ENCODE measurements at regions not wholly inside any gene's neighbourhood (a gene's known extent, or its start where the extent isn't known, plus 50 kb on each side); places are given as distances from the start of the nearest gene placed in this dataset.

- WGBS, 3 donors = 81 to 83% (median 83%) methylated on average over 6 of the region's 6 CpGs
- no peak overlapping the region for H3K27ac ChIP-seq
- no peaks in the 10 kb centered on the region for H3K4me1 ChIP-seq (ENCODE audit: insufficient read depth)
- H3K4me3 ChIP-seq = no peak overlapping the region
- TF ChIP-seq EP300 (IDR thresholded peaks at IDR 0.05) = no peak
- no peak for TF ChIP-seq CTCF (IDR thresholded peaks at IDR 0.05)
- TF ChIP-seq POLR2A (IDR thresholded peaks at IDR 0.05) = no peak
- H3K9me3 ChIP-seq = no peaks in the 10 kb centered on the region
- H3K27me3 ChIP-seq = no peaks in the 10 kb centered on the region
- intact Hi-C loops (cut with DNase I) = no loop called here
- DNase-seq = no peak
- H3K36me3 ChIP-seq = no peaks in the 10 kb centered on the region
Measured at GRCh38 chr1:31497601-31498000, 78.7 kb upstream of the TINAGL1 start.

GRCh38 chr1:31498376-31499040 is 77.8 kb upstream of the TINAGL1 start:
- no peak for DNase-seq
- TF ChIP-seq EP300 (IDR thresholded peaks at IDR 0.05) (no peak), CTCF (IDR thresholded peaks at IDR 0.05) (no peak), POLR2A (IDR thresholded peaks at IDR 0.05) (no peak)
- intact Hi-C loops (cut with DNase I) = no loop called here
- no peaks in the 10 kb centered on the region for H3K27me3 ChIP-seq
- no peak overlapping the region for H3K4me3 ChIP-seq
- no peaks in the 10 kb centered on the region for H3K9me3 ChIP-seq
- H3K27ac ChIP-seq = no peak overlapping the region
- H3K4me1 ChIP-seq (ENCODE audit: insufficient read depth) = no peaks in the 10 kb centered on the region
- H3K36me3 ChIP-seq = no peaks in the 10 kb centered on the region
- WGBS, 3 donors = 79 to 86% (median 80%) methylated on average over 11 of the region's 11 CpGs

GRCh38 chr1:31501505-31501904 is 74.8 kb upstream of the TINAGL1 start:
- no peak for TF ChIP-seq CTCF (IDR thresholded peaks at IDR 0.05)
- no peak for TF ChIP-seq POLR2A (IDR thresholded peaks at IDR 0.05)
- no peak for TF ChIP-seq EP300 (IDR thresholded peaks at IDR 0.05)
- 81 to 91% (median 89%) methylated on average over 5 of the region's 5 CpGs for WGBS, 3 donors
- H3K9me3 ChIP-seq = no peaks in the 10 kb centered on the region

GRCh38 chr1:31502253-31502652 is 74.1 kb upstream of the TINAGL1 start:
- no peak overlapping the region for H3K4me3 ChIP-seq
- intact Hi-C loops (cut with DNase I) = no loop called here
- TF ChIP-seq POLR2A (IDR thresholded peaks at IDR 0.05) = no peak
- no peak for TF ChIP-seq CTCF (IDR thresholded peaks at IDR 0.05)
- no peak for TF ChIP-seq EP300 (IDR thresholded peaks at IDR 0.05)

More at GRCh38 chr1:31501505-31501904, 74.8 kb upstream of the TINAGL1 start:
- H3K27ac ChIP-seq = no peak overlapping the region
- no peak for DNase-seq
- H3K4me3 ChIP-seq = no peak overlapping the region
- H3K27me3 ChIP-seq = no peaks in the 10 kb centered on the region
- H3K4me1 ChIP-seq (ENCODE audit: insufficient read depth) = no peaks in the 10 kb centered on the region
- intact Hi-C loops (cut with DNase I) = no loop called here
- no peaks in the 10 kb centered on the region for H3K36me3 ChIP-seq

More at GRCh38 chr1:31502253-31502652, 74.1 kb upstream of the TINAGL1 start:
- no peaks in the 10 kb centered on the region for H3K4me1 ChIP-seq (ENCODE audit: insufficient read depth)
- WGBS, 3 donors = 88 to 91% (median 89%) methylated on average over 2 of the region's 2 CpGs
- H3K27ac ChIP-seq = no peak overlapping the region
- no peaks in the 10 kb centered on the region for H3K36me3 ChIP-seq
- no peaks in the 10 kb centered on the region for H3K27me3 ChIP-seq
- DNase-seq = no peak
- no peaks in the 10 kb centered on the region for H3K9me3 ChIP-seq

Measured in ovary (tissue), 7 donors.